ENCODE measurements at regions not wholly inside any gene's neighbourhood (a gene's known extent, or its start where the extent isn't known, plus 50 kb on each side); places are given as distances from the start of the nearest gene placed in this dataset.
A peak's percentile ranks its signal among the peaks of the same experiment; 100 is the strongest.

DNA sequence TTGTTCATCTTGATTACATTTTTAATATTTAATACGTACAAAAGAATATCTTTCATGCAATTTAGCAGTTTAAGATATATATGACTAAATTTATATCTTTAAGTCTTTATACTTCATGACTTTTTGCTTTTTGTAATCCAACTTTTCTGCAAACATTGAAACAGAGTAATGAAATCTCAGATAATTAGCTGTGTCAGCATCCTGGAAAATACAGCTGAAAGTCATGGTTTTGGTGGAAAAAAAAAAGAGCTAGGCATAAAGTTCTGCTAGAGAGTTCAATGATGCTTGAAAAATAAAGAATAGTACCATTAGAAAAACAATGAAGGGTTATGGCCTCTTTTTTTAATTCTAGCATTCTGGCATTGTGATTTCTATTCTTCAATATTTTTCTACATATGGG, 387.4 kb upstream of the ROBO2 start:
- no peak overlapping the region for H3K18ac ChIP-seq (ENCODE audit: extremely low read depth, low read length)
- ChIA-PET POLR2A (ENCODE audit: partially characterized antibody) (no interaction called here), CTCF (ENCODE audit: partially characterized antibody) (interaction anchor here (0.7 to 2.4 kb wide), 9 partner anchors 8 to 628 kb away, joined by 3 to 5 read pairs (median 4); no protein-coding TSS in a partner anchor)
- H3K23ac ChIP-seq (ENCODE audit: insufficient read length), result no peak overlapping the region
- no peak overlapping the region for H3K27ac ChIP-seq (ENCODE audit: low read depth, low read length)
- H3K56ac ChIP-seq (replicated peaks; ENCODE audit: insufficient read length, low read depth, low read length), result no peak overlapping the region
- no peaks in the 10 kb centered on the region for H3K36me3 ChIP-seq (ENCODE audit: control insufficient read depth in 2 of 4, insufficient read depth in 4 of 4, low read length in 3 of 4)
- no peak overlapping the region for H4K8ac ChIP-seq (ENCODE audit: extremely low read depth, insufficient read depth, low read length)
- no peak overlapping the region for H3K14ac ChIP-seq (ENCODE audit: insufficient read length)
- H3K79me2 ChIP-seq (ENCODE audit: control insufficient read depth in 1 of 2, insufficient read depth in 2 of 2, low read length in 2 of 2), result no peaks in the 10 kb centered on the region
- H2AFZ ChIP-seq (ENCODE audit: low read length), result no peak overlapping the region
- no peaks in the 10 kb centered on the region for H3K79me1 ChIP-seq (ENCODE audit: low read depth, low read length)
- no peak overlapping the region for H2AK5ac ChIP-seq (ENCODE audit: low read depth, low read length)
- no peaks in the 10 kb centered on the region for H3K23me2 ChIP-seq (ENCODE audit: low read depth, low read length)
- peak overlapping the region in 1 of 4 experiments; percentile 34; a peak in 1 of 7 replicates for H3K9ac ChIP-seq (replicated peaks in 1 of 4; ENCODE audit: extremely low read depth in 1 of 4, low read depth in 3 of 4, low read length in 3 of 4)
- H3K4me2 ChIP-seq (ENCODE audit: insufficient read depth in 1 of 2, low read depth in 2 of 2, low read length in 2 of 2), result no peak overlapping the region
- no peak overlapping the region for H4K91ac ChIP-seq (replicated peaks; ENCODE audit: insufficient read length, low read length)
- peaks cover 0 to 4% (median 0%) of the 10 kb centered on the region in 4 experiments; a peak in 2 of 7 replicates for H3K4me1 ChIP-seq (replicated peaks in 1 of 4; ENCODE audit: control insufficient read depth in 3 of 4, insufficient read depth in 4 of 4, low read length in 3 of 4)
- no peak overlapping the region for H3K4ac ChIP-seq (replicated peaks; ENCODE audit: insufficient read length, low read depth, low read length)
- no peak overlapping the region for H2BK20ac ChIP-seq (ENCODE audit: low read length)
- H2BK5ac ChIP-seq (ENCODE audit: low read depth, low read length), result no peak overlapping the region
- H4K5ac ChIP-seq (ENCODE audit: insufficient read length, low read depth, low read length), result no peak overlapping the region
- FAIRE-seq, result no peak
- H3K9me3 ChIP-seq (ENCODE audit: insufficient read depth in 2 of 2, low read depth in 1 of 2, low read length in 1 of 2), result no peaks in the 10 kb centered on the region
- 81% methylated on average over 1 of the region's 1 CpG; no CpG with 5 or more reads in 1 of the 2 experiments for WGBS, 2 experiments (ENCODE audit: extremely low coverage in 1 of 2, insufficient coverage in 1 of 2, insufficient read length in 1 of 2, insufficient replicate concordance in 2 of 2, low coverage in 1 of 2, low lambda C conversion rate in 2 of 2, missing lambda C conversion rate in 1 of 2)
- no peak for TF ChIP-seq PHF8 (conservative IDR thresholded peaks at IDR 0.05; ENCODE audit: low read depth, low read length)
- TF ChIP-seq MAFK (IDR thresholded peaks at IDR 0.05; ENCODE audit: low read depth, low read length), result peak; percentile 52; the same call in 1 of the 2 replicates
- TF ChIP-seq KDM4A (IDR thresholded peaks at IDR 0.05; ENCODE audit: low read depth, low read length, severe bottlenecking), result no peak
- no peak for TF ChIP-seq RXRA (IDR thresholded peaks at IDR 0.05; ENCODE audit: insufficient read depth, low read depth, low read length)
- no peak for TF ChIP-seq TBP (IDR thresholded peaks at IDR 0.05; ENCODE audit: low read depth, low read length)
- H4K20me1 ChIP-seq (replicated peaks in 1 of 2; ENCODE audit: control insufficient read depth in 1 of 2, insufficient read depth in 2 of 2, low read length in 2 of 2), result no peaks in the 10 kb centered on the region
- H3K4me3 ChIP-seq (ENCODE audit: extremely low read depth in 1 of 4, insufficient read depth in 2 of 4, low read depth in 3 of 4, low read length in 4 of 4), result no peak overlapping the region
- no peak overlapping the region for H2BK15ac ChIP-seq (ENCODE audit: low read length)
- H2BK120ac ChIP-seq (replicated peaks; ENCODE audit: low read depth, low read length), result no peak overlapping the region
- H3K27me3 ChIP-seq (replicated peaks in 1 of 4; ENCODE audit: control insufficient read depth in 3 of 4, extremely low read depth in 1 of 4, insufficient read depth in 3 of 4, low read length in 3 of 4), result no peaks in the 10 kb centered on the region
- DNase-seq (ENCODE audit: low read depth in 1 of 2, low spot score in 2 of 2), result no peak
- H2BK12ac ChIP-seq (ENCODE audit: low read depth, low read length), result no peak overlapping the region

All from H1 (cell line).